SH-SY5Y (cell line): ENCODE measurements at regions not wholly inside any gene's neighbourhood (a gene's known extent, or its start where the extent isn't known, plus 50 kb on each side); places are given as distances from the start of the nearest gene placed in this dataset.

Experiments used
- GATA2 ChIP-seq: IDR thresholded peaks from 2 replicates; pipeline ENCODE4 v1.6.1; 2011; ENCODE audit warnings: mild to moderate bottlenecking, low read depth, low read length
- GATA3 ChIP-seq: IDR thresholded peaks from 2 replicates; pipeline ENCODE4 v1.6.1; 2011; ENCODE audit warnings: low read depth, mild to moderate bottlenecking, low read length, moderate library complexity

- TF ChIP-seq GATA3 (no peak), GATA2 (no peak)
Measured at GRCh38 chr13:97810152-97810551, 143.3 kb upstream of the IPO5 start.

DNA sequence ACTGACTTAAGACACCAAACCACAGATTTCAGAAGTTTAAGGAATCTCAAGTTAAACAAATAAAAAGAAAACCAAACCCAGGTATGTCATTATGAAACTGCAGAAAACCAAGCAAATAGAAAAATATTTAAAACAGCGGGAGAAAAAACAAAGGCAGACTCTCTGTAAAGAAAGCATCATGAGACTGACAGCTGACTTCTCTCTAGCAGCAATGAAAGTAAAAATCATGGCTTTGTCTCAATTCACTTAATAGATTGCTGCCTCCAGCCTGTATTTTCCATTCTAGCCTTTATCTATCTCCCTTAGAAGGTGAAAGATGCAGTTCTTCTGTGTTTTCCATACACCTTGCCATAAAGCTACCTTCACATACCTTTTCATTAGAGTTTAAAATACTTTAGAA lies 131.1 kb upstream of the IPO5 start:
- TF ChIP-seq GATA2 = no peak
- no peak for TF ChIP-seq GATA3

- TF ChIP-seq GATA3 = no peak
Measured at GRCh38 chr13:97826421-97827012, 127.0 kb upstream of the IPO5 start.

- no peak for TF ChIP-seq GATA3
- TF ChIP-seq GATA2 = no peak
Measured at GRCh38 chr13:97834250-97834649, 119.2 kb upstream of the IPO5 start.

GRCh38 chr13:97843189-97843588 lies 110.3 kb upstream of the IPO5 start:
- TF ChIP-seq GATA3 (no peak), GATA2 (no peak)

DNA sequence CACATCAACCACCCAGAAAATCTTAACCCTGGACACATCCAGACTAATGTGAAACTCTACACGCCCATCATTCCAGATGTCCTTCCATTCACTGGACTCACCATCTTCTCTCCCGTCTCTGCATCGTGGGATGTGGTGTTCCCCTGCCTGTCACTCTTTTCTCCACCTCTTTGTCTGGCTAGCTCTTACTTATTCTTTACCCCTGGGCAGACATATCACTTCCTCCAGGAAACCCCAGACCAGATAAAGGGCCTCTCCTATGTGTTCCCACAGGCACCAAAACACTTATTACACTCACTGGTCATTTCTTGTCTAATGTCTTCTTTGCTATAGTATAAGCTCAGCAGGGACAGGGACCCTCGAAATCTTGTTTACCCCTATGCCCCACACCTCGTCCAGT lies 109.3 kb upstream of the IPO5 start:
- TF ChIP-seq GATA3 (no peak), GATA2 (no peak)

DNA sequence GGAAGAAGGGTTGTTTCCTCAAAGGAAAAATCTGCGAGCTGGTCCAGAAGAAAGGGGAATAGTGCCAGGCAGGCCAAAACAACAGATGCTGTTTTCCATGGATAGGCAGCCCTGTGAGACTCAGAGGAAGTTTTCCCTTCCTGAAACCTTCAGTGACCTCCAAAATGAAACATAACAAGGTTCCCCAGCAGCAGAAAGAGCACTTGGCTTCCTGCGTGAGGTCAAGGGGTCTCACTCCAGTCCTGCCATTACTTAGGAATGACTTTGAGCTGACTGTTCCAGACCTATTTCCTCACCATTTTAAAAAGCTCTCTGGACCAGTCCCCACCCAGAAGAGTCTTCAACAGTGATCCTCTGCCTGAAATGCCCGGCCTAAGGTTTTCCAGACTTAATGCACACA lies 104.6 kb upstream of the IPO5 start:
- TF ChIP-seq GATA3 = no peak

DNA sequence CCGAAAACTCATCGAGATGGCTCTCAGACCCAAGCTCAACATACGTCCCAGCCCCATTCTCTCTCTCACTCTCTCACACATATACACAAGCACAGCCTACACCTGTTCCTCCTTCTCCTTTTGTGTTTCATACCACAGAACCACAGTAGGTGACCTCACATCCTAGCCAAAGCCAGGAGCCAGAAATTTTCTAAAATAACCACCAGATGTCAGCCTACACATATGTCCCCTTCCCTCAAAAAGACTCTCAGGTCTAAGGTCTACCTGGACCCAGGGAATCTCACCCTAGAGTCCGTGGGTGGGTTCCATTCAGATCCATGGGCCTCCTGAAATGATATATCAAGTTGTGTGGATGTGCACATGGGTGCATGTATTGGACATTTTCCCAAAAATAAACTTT lies 104.2 kb upstream of the IPO5 start:
- TF ChIP-seq GATA3 (no peak), GATA2 (no peak)

GRCh38 chr13:97851269-97851668 lies 102.2 kb upstream of the IPO5 start:
- TF ChIP-seq GATA3 = no peak
- TF ChIP-seq GATA2 = no peak

GRCh38 chr13:97852181-97852874 lies 101.1 kb upstream of the IPO5 start:
- TF ChIP-seq GATA2 (no peak), GATA3 (no peak)

DNA sequence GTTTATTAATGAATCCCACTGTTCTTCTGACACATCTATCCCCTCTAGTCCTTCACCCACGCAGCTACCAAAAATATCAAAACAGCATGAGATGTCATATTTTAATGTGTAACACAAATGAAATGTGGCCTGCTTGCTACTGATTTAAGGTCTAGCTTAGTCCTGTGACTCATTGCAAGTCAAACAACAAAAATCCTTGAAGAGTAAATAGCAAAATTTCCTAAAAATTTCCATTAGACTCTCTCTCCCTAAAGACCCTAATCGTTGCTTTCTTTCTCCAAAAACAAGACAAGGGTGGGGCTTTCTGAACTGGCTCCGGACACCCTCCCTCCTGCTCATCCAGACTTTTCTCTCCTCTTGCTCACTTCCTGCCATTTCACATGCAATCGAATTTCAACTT lies 99.9 kb upstream of the IPO5 start:
- TF ChIP-seq GATA2 (no peak), GATA3 (no peak)

- no peak for TF ChIP-seq GATA3
- no peak; the same call in 1 of the 2 replicates for TF ChIP-seq GATA2
Measured at GRCh38 chr13:97855570-97856303, 97.7 kb upstream of the IPO5 start.

DNA sequence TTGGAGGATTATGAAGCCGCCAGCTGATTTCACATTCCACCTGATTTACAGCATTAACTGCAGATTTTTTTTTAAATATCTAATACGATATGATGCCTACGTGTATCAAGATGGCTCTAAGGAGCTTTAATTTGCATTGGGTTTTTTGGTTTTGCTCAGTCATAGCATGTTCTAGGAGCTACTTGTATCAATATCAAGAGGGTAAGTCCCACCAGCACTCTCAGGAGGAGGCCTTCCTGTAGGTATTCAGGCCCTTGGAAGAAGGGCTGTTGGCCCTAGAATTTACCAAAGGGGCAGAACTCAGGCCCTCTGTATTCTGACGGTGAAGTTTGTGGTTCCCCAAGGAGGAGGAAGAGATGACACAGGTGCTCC lies 97.2 kb upstream of the IPO5 start:
- no peak for TF ChIP-seq GATA2
- no peak for TF ChIP-seq GATA3

GRCh38 chr13:97858161-97858560 lies 95.3 kb upstream of the IPO5 start:
- TF ChIP-seq GATA2 (no peak), GATA3 (no peak)

DNA sequence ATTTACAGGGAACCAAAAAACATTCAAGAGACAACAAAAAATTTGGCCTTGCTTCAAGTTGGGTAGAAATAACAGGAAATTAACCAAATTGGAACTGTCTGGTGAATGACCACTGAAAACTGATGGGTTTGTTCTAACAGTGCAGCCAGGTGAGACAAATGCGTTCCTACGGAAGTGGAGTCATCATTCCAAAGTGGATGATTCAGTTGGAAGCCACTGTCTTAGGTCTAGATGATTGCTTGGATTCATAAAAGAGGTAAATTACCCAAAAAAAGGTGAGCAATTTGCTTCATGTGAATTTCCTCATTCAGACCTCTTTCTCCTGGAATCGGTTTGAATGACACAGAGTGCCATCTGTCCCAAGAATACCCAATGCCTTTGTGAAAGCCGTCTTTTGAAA lies 87.1 kb upstream of the IPO5 start:
- TF ChIP-seq GATA3 (no peak), GATA2 (no peak)

DNA sequence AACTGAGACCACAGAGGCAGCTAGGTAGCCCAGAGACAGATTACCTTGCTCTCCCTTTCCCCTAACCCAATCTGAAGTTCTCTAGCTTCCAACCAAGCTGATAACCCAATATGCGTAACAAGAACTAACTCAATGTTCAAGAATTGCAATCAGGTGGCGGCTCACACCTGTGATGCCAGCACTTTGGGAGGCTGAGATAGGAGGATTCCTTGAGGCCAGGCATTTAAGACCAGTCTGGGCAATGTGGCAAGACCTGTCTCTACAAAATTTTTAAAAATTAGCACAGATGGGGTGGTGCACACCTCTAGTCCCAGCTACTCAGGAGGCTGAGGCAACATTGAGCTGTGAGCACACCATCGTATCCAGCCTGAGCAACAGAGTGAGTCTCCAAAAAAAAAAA lies 86.7 kb upstream of the IPO5 start:
- TF ChIP-seq GATA2 (no peak), GATA3 (no peak)
